SU-DHL-6 (cell line): ENCODE measurements at regions not wholly inside any gene's neighbourhood (a gene's known extent, or its start where the extent isn't known, plus 50 kb on each side); places are given as distances from the start of the nearest gene placed in this dataset.

Experiments used
- H2AFZ ChIP-seq: fragments of 200-600 bp; sonication (generic); 2 replicates; pipeline ENCODE4 v1.6.1; 2014; ENCODE audit warnings: low read depth, mild to moderate bottlenecking, moderate library complexity, mixed read lengths, antibody characterized with exemption, low read length; ENCODE audit not compliant: severe bottlenecking
- H3F3A ChIP-seq: fragments of 200-600 bp; shearing (Covaris generic); 2 replicates; pipeline ENCODE4 v1.6.0; 2016; ENCODE audit warnings: antibody characterized with exemption, mild to moderate bottlenecking; ENCODE audit not compliant: insufficient read depth
- H3K27ac ChIP-seq: fragments of 200-600 bp; sonication (generic); 2 replicates; pipeline ENCODE4 v1.5.1; 2016; ENCODE audit warnings: low read depth, mild to moderate bottlenecking, low read length, moderate library complexity, mixed read lengths
- H3K27me3 ChIP-seq: fragments of 200-600 bp; sonication (generic), shearing (Covaris generic); 2 replicates; pipeline ENCODE4 v1.6.0; 2014; ENCODE audit warnings: mild to moderate bottlenecking, low read length
- H3K36me3 ChIP-seq: fragments of 200-600 bp; sonication (generic); 2 replicates; pipeline ENCODE4 v1.6.1; 2014; ENCODE audit warnings: mild to moderate bottlenecking, low read length, mixed read lengths
- H3K4me2 ChIP-seq: fragments of 300-600, 200-600 bp; shearing (Covaris generic), sonication (generic); 2 replicates; pipeline ENCODE4 v1.6.0; 2014; ENCODE audit warnings: low read length, low read depth, mild to moderate bottlenecking; ENCODE audit not compliant: poor library complexity, severe bottlenecking
- H3K4me3 ChIP-seq: fragments of 200-600 bp; sonication (generic); 2 replicates; pipeline ENCODE4 v1.5.1; 2014; ENCODE audit warnings: antibody characterized with exemption, low read length, mild to moderate bottlenecking, mixed read lengths; ENCODE audit not compliant: insufficient read depth, poor library complexity, severe bottlenecking
- H3K79me2 ChIP-seq: fragments of 200-600 bp; sonication (generic); 2 replicates; pipeline ENCODE4 v1.6.1; 2014; ENCODE audit warnings: mild to moderate bottlenecking, low read length, moderate library complexity; ENCODE audit not compliant: insufficient read depth
- H3K9ac ChIP-seq: fragments of 200-600 bp; sonication (generic); 2 replicates; pipeline ENCODE4 v1.7.0; 2014; ENCODE audit warnings: mild to moderate bottlenecking, low read length
- H3K9me2 ChIP-seq: fragments of 200-600 bp; sonication (generic); replicated peaks from 2 replicates; pipeline ENCODE4 v1.6.1; 2014; ENCODE audit warnings: low read length; ENCODE audit not compliant: insufficient read depth
- H3K9me3 ChIP-seq: fragments of 200-600 bp; sonication (generic); 2 replicates; pipeline ENCODE4 v1.6.1; 2014; ENCODE audit warnings: low read length, mixed read lengths; ENCODE audit not compliant: insufficient read depth
- H4K20me1 ChIP-seq: fragments of 200-600 bp; sonication (generic); 2 replicates; pipeline ENCODE4 v1.6.1; 2014; ENCODE audit warnings: low read depth, mild to moderate bottlenecking, antibody characterized with exemption, low read length, moderate library complexity, mixed read lengths
- EZH2phosphoT487 ChIP-seq: fragments of 200-600 bp; sonication (generic), shearing (Covaris generic); conservative IDR thresholded peaks from 2 replicates; pipeline ENCODE4 v1.6.1; 2018; ENCODE audit warnings: mild to moderate bottlenecking, antibody characterized with exemption, low read length, moderate library complexity, mixed read lengths
- TF ChIP-seq, protein P1 (sequence below): fragments of 200-600 bp; sonication (generic); IDR thresholded peaks from one replicate; pipeline ENCODE4 v1.5.1; 2017; ENCODE audit warnings: antibody characterized with exemption, mild to moderate bottlenecking, low read length, moderate library complexity; ENCODE audit not compliant: insufficient read depth, poor library complexity, severe bottlenecking

- Histone ChIP-seq H3K4me2 (no peak overlapping the region), H3K79me2 (no peaks in the 10 kb centered on the region), H3K9me2 (no peaks in the 10 kb centered on the region), H3F3A (no peaks in the 10 kb centered on the region), H3K9me3 (no peaks in the 10 kb centered on the region), H3K9ac (no peak overlapping the region), H2AFZ (no peak overlapping the region), H4K20me1 (no peaks in the 10 kb centered on the region), H3K36me3 (no peaks in the 10 kb centered on the region), H3K4me3 (no peak overlapping the region), H3K27ac (no peak overlapping the region), H3K27me3 (no peaks in the 10 kb centered on the region)
- TF ChIP-seq, protein P1, sequence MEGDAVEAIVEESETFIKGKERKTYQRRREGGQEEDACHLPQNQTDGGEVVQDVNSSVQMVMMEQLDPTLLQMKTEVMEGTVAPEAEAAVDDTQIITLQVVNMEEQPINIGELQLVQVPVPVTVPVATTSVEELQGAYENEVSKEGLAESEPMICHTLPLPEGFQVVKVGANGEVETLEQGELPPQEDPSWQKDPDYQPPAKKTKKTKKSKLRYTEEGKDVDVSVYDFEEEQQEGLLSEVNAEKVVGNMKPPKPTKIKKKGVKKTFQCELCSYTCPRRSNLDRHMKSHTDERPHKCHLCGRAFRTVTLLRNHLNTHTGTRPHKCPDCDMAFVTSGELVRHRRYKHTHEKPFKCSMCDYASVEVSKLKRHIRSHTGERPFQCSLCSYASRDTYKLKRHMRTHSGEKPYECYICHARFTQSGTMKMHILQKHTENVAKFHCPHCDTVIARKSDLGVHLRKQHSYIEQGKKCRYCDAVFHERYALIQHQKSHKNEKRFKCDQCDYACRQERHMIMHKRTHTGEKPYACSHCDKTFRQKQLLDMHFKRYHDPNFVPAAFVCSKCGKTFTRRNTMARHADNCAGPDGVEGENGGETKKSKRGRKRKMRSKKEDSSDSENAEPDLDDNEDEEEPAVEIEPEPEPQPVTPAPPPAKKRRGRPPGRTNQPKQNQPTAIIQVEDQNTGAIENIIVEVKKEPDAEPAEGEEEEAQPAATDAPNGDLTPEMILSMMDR: no peak
- no peak for TF ChIP-seq EZH2phosphoT487
Observed at GRCh38 chr6:113299531-113299930, 557.6 kb upstream of the MARCKS start.

GRCh38 chr6:113301651-113302050 is 555.5 kb upstream of the MARCKS start:
- Histone ChIP-seq H3K27ac (no peak overlapping the region), H3K36me3 (no peaks in the 10 kb centered on the region), H3K9me2 (no peaks in the 10 kb centered on the region), H3K79me2 (no peaks in the 10 kb centered on the region), H3K27me3 (no peaks in the 10 kb centered on the region), H3K9me3 (no peaks in the 10 kb centered on the region), H3F3A (no peaks in the 10 kb centered on the region), H3K9ac (no peak overlapping the region), H2AFZ (no peak overlapping the region), H3K4me3 (no peak overlapping the region), H3K4me2 (no peak overlapping the region), H4K20me1 (no peaks in the 10 kb centered on the region)
- TF ChIP-seq, protein P1: no peak
- TF ChIP-seq EZH2phosphoT487: no peak

DNA sequence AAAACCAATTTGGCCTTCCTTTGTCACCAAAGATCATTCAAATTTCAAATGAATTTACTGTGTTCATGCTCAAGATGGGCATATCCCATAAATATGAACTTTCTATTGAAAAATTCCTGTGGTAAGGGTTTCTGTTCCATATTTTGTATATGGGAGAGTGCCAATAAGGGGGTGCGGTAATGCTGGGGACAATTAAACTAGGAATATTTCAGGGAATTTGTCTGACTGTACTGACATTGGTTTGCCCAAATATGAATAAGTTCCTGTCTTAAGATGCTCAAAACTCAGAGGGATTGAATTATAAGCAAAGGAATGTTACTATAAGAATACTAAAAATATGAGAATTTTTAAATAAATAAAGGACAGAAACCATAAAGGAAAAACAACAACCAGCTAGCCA is 553.0 kb upstream of the MARCKS start:
- Histone ChIP-seq H3K9me3 (no peaks in the 10 kb centered on the region), H3K9ac (no peak overlapping the region), H3K27ac (no peak overlapping the region), H3K9me2 (no peaks in the 10 kb centered on the region), H3K36me3 (no peaks in the 10 kb centered on the region), H3F3A (no peaks in the 10 kb centered on the region), H2AFZ (no peak overlapping the region), H3K27me3 (no peaks in the 10 kb centered on the region), H4K20me1 (no peaks in the 10 kb centered on the region), H3K79me2 (no peaks in the 10 kb centered on the region), H3K4me2 (no peak overlapping the region), H3K4me3 (no peak overlapping the region)
- TF ChIP-seq EZH2phosphoT487: no peak
- TF ChIP-seq, protein P1: no peak
